Heart left ventricle (tissue), 16 donors: ENCODE measurements at regions not wholly inside any gene's neighbourhood (a gene's known extent, or its start where the extent isn't known, plus 50 kb on each side); places are given as distances from the start of the nearest gene placed in this dataset.

ENCODE experiments used
- ATAC-seq, 4 donors: fragments of 200-7000 bp; cut with Tn5 transposase; one replicate each; pipeline ENCODE4 v1.9.1; 2020 to 2022; ENCODE audit warnings: moderate library complexity in 4 of 4, mild to moderate bottlenecking in 3 of 4, moderate number of reproducible peaks in 1 of 4
- DNase-seq, 5 donors: peaks; one replicate each; pipeline ENCODE4 v3.0.0-alpha.2; 2020
- H3K27ac ChIP-seq, 12 donors: fragments of 200-600 bp; sonication (generic) in 4 of 12; one replicate each; pipeline versions ENCODE4 v1.5.0 to v1.8.0; 2016 to 2022; ENCODE audit warnings: mild to moderate bottlenecking in 2 of 12
- H3K27me3 ChIP-seq, 9 donors: fragments of 200-600 bp; sonication (generic) in 2 of 9; one replicate each; pipeline versions ENCODE4 v1.5.1 to v1.8.0; 2016 to 2022; ENCODE audit warnings: mild to moderate bottlenecking in 3 of 9
- H3K36me3 ChIP-seq, 9 donors: fragments of 200-600 bp; sonication (generic) in 2 of 9; one replicate each; pipeline versions ENCODE4 v1.5.0 to v1.8.0; 2018 to 2022; ENCODE audit warnings: mild to moderate bottlenecking in 2 of 9
- H3K4me1 ChIP-seq, 12 donors: fragments of 200-600 bp; sonication (generic) in 4 of 12; one replicate each; pipeline versions ENCODE4 v1.5.0 to v1.8.0; 2016 to 2022; ENCODE audit warnings: mild to moderate bottlenecking in 3 of 12
- H3K4me3 ChIP-seq, 12 donors: fragments of 200-600 bp; sonication (generic) in 4 of 12; one replicate each; pipeline versions ENCODE4 v1.5.0 to v1.8.0; 2017 to 2022; ENCODE audit warnings: mild to moderate bottlenecking in 9 of 12, moderate library complexity in 4 of 12
- H3K9me3 ChIP-seq, 12 donors: fragments of 200-600 bp; sonication (generic) in 4 of 12; one replicate each; pipeline versions ENCODE4 v1.5.0 to v1.8.0; 2016 to 2022; ENCODE audit warnings: mild to moderate bottlenecking in 1 of 12
- POLR2A ChIP-seq, 2 donors: fragments of 450-650 bp; IDR thresholded peaks; one replicate each; pipeline ENCODE4 v1.6.1; 2017; ENCODE audit warnings: antibody characterized with exemption in 2 of 2, mild to moderate bottlenecking in 2 of 2, moderate library complexity in 2 of 2
- WGBS, 4 donors: extraction: QIAGEN DNeasy Blood & Tissue Kit in 2 of 4; methylation state at CpG; one replicate each; pipeline versions ENCODE4 v1.1.5 to v1.1.7; 2013 to 2018; 5-methylcytosine and 5-hydroxymethylcytosine counted together
- intact Hi-C, 10 donors: fragments of 100-400 bp; cut with DNase I; formaldehyde crosslinking; loops; one replicate each; pipeline versions ENCODE4 v1.11.1 to v1.14.2; 2022
- TF ChIP-seq, protein P1 (sequence below), 12 donors: fragments of 200-600 bp; sonication (generic) in 4 of 12; IDR thresholded peaks; one replicate each; pipeline versions ENCODE4 v1.5.0 to v1.8.0; 2018 to 2022; ENCODE audit warnings: antibody characterized with exemption in 12 of 12, mild to moderate bottlenecking in 5 of 12
- donor health status: ischemic (EF 13 %, LVEDD 7.1; RV severe dilation, severe dysfunction).
- donor health status: healthy with polysubstance abuse.
- donor health status: DM: no; HTN: yes; CAD: no.
- donor health status: DM: no; HTN: no; CAD: no.
- donor health status: ischemic (EF 25% LVEDD 6.9; RV normal size, moderate dysfunction).
- donor health status: ischemic (EF 25% LVEDD 5.7; RV mildly dilated, moderate dysfunction).
- donor health status: healthy.
- donor health status: DM: yes; HTN: yes; CAD: no.
- donor health status: ischemic (EF 35%, LVEDD 5.7; RV mildly dilated, moderate dysfunction).
- donor health status: nonischemic (EF 11% LVEDD 7.7; RV severe dilation, severe dysfunction).
- donor health status: DM: yes; HTN: yes; CAD: no.
- donor health status: PGD.
- donor health status: ischemic (EF 29% LVEDD 5.4; RV normal size, mild dysfunction).
- donor health status: nonischemic (EF 23%, LVEDD 6.1; RV moderate dilation, normal function).

GRCh38 chr18:66328296-66328878 lies 275.5 kb downstream of the CDH19 start:
- WGBS, 4 donors, result 76 to 80% (median 78%) methylated on average over 4 of the region's 4 CpGs
- no peak for ATAC-seq
- no peak for TF ChIP-seq POLR2A (IDR thresholded peaks at IDR 0.05)
- TF ChIP-seq, protein P1, sequence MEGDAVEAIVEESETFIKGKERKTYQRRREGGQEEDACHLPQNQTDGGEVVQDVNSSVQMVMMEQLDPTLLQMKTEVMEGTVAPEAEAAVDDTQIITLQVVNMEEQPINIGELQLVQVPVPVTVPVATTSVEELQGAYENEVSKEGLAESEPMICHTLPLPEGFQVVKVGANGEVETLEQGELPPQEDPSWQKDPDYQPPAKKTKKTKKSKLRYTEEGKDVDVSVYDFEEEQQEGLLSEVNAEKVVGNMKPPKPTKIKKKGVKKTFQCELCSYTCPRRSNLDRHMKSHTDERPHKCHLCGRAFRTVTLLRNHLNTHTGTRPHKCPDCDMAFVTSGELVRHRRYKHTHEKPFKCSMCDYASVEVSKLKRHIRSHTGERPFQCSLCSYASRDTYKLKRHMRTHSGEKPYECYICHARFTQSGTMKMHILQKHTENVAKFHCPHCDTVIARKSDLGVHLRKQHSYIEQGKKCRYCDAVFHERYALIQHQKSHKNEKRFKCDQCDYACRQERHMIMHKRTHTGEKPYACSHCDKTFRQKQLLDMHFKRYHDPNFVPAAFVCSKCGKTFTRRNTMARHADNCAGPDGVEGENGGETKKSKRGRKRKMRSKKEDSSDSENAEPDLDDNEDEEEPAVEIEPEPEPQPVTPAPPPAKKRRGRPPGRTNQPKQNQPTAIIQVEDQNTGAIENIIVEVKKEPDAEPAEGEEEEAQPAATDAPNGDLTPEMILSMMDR (IDR thresholded peaks at IDR 0.05), result no peak
- DNase-seq, result no peak
- H3K27me3 ChIP-seq, result no peaks in the 10 kb centered on the region
- H3K9me3 ChIP-seq, result peaks cover 0 to 2% (median 0%) of the 10 kb centered on the region in 12 donors
- H3K36me3 ChIP-seq, result no peaks in the 10 kb centered on the region
- H3K4me3 ChIP-seq, result no peak overlapping the region
- H3K27ac ChIP-seq, result no peak overlapping the region
- intact Hi-C loops, result no loop called here
- no peaks in the 10 kb centered on the region for H3K4me1 ChIP-seq

GRCh38 chr18:66325251-66325650 lies 278.6 kb downstream of the CDH19 start:
- intact Hi-C loops, result no loop called here
- Histone ChIP-seq H3K27ac (no peak overlapping the region), H3K27me3 (no peaks in the 10 kb centered on the region), H3K9me3 (no peaks in the 10 kb centered on the region), H3K4me3 (no peak overlapping the region), H3K4me1 (no peaks in the 10 kb centered on the region), H3K36me3 (no peaks in the 10 kb centered on the region)
- 79 to 85% (median 84%) methylated on average over 5 of the region's 5 CpGs for WGBS, 4 donors
- no peak for TF ChIP-seq POLR2A (IDR thresholded peaks at IDR 0.05)
- TF ChIP-seq, protein P1 (IDR thresholded peaks at IDR 0.05), result no peak
- ATAC-seq (no peak), DNase-seq (no peak)

DNA sequence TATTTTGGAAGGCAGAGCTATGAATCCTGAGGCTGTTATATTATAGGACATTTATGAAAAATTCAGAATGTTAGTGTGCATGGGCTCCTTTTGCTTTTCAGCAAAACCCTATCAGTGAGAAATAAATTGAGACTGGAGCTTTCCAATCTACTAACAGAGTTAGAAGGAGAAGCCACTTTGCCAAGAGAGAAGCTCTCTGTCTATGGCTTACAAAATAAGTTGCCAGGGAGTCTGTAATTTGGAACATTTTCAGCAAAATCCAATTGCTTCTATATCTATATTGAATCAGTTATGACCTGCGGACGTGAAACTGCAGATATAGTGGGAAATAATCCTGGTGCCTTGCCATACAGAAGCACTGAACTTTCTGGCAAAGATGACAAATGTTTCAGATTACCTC lies 279.3 kb downstream of the CDH19 start:
- TF ChIP-seq POLR2A (IDR thresholded peaks at IDR 0.05), result no peak
- TF ChIP-seq, protein P1 (IDR thresholded peaks at IDR 0.05), result no peak

DNA sequence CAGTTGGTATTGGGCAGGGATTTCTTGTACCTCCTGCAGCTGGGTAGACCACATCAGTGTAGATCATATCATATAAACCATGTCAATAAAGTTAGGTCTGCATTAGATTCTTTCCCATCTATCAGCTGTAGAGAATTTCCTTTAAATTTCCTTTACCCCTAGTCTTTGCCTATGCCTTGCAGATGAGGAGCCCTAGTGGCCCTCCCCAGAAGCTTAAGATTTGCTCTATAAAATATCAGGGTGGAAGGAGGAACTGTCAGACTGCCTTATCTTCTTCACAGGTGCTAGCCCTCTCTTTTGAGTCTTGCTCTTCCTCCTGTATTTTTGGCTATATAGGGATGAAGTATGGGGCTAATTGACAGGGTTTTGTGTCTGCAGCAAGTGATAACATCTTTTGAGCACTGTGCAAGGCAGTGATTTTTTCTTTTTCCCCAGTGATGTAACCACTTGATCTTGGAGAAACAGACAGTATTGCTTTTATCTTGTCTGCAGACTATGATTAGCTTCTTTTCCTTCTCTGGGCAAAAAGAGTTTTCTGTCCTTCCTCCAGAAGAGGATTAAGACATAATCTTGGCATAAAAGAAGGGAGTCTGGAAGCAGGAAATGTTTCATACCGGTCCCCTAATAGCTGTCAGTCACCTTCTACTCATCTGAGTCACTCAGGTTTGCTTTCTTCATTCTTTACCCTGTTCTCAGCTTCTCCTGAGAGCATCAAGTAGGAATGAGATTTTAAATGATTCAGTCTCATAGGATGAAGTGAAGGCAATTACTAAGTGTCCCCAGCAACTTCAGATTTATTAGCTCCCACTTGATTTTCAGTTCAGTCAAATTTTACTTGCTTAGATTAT lies 286.4 kb downstream of the CDH19 start:
- H3K36me3 ChIP-seq, result no peaks in the 10 kb centered on the region
- no peak for DNase-seq
- H3K4me3 ChIP-seq, result no peak overlapping the region
- no peak for TF ChIP-seq POLR2A (IDR thresholded peaks at IDR 0.05)
- TF ChIP-seq, protein P1 (IDR thresholded peaks at IDR 0.05), result no peak
- H3K27ac ChIP-seq, result no peak overlapping the region
- WGBS, 4 donors, result 21 to 40% (median 31%) methylated on average over 1 of the region's 1 CpG
- H3K4me1 ChIP-seq, result no peaks in the 10 kb centered on the region
- no peak for ATAC-seq
- intact Hi-C loops, result no loop called here
- no peaks in the 10 kb centered on the region for H3K9me3 ChIP-seq
- no peaks in the 10 kb centered on the region for H3K27me3 ChIP-seq

More for the DNA sequence above, 279.3 kb downstream of the CDH19 start:
- Histone ChIP-seq H3K27me3 (no peaks in the 10 kb centered on the region), H3K4me1 (no peaks in the 10 kb centered on the region), H3K9me3 (no peaks in the 10 kb centered on the region), H3K36me3 (no peaks in the 10 kb centered on the region), H3K4me3 (no peak overlapping the region), H3K27ac (no peak overlapping the region)
- WGBS, 4 donors, result 54 to 83% (median 73%) methylated on average over 2 of the region's 2 CpGs
- intact Hi-C loops, result no loop called here
- no peak for DNase-seq
- no peak for ATAC-seq
